GM18858 (cell line): ENCODE measurements at regions not wholly inside any gene's neighbourhood (a gene's known extent, or its start where the extent isn't known, plus 50 kb on each side); places are given as distances from the start of the nearest gene placed in this dataset.
"Not testable (repeated sequence)": the region's sequence is repeated elsewhere in the genome, so short reads cannot be mapped to it uniquely, and the experiment has no call there.

Experiments used
- ATAC-seq: cut with Tn5 transposase; IDR thresholded peaks from one replicate; pipeline ENCODE4 v1.9.1; 2021; ENCODE audit not compliant: unreplicated experiment

- ATAC-seq = no peak
These were observed 470.8 kb downstream of the NKX6-1 start for GRCh38 chr4:84028340-84028739.

DNA sequence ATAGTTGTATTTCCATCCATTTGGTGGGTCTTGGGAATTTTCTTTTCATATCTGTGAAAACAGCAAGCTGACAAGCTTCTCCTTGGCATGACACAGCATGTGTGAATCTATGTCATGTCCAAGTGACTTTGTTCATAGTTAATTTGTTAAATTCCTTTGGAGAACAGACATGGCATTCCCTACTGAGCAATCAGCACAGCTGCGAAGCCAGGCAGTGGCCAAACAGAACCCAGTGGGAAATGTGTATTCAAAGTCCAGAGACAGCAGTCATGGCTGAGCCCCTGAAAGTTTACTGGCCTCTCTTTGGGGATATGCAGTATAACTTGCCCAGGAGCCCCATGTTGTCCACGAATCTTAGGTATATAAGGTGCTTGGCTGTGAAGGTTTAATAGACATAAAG is 474.7 kb downstream of the NKX6-1 start:
- ATAC-seq = no peak

- no peak for ATAC-seq
These were observed 476.5 kb downstream of the NKX6-1 start for GRCh38 chr4:84022564-84022963.

- no peak for ATAC-seq
These were observed 479.5 kb downstream of the NKX6-1 start for GRCh38 chr4:84019626-84020025.

DNA sequence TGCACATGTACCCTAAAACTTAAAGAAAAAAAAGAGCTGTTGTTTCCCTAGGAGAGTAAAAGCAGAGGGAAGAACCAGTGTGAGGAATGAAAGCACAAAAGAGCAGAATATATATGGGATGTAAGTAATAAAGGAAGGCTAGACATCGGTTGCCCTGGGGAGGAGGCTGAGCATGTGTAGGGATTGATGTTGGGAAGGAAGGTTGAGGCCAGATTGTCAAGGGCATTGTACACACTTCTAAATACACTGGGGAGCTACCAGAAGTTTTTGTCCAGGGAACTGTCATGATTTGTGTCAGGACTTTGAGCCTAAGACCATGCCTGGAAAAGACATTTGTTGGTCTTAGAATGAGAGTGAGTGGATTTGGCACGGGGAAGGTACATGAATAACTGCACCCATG is 467.1 kb downstream of the GPAT3 start:
- ATAC-seq = no peak

DNA sequence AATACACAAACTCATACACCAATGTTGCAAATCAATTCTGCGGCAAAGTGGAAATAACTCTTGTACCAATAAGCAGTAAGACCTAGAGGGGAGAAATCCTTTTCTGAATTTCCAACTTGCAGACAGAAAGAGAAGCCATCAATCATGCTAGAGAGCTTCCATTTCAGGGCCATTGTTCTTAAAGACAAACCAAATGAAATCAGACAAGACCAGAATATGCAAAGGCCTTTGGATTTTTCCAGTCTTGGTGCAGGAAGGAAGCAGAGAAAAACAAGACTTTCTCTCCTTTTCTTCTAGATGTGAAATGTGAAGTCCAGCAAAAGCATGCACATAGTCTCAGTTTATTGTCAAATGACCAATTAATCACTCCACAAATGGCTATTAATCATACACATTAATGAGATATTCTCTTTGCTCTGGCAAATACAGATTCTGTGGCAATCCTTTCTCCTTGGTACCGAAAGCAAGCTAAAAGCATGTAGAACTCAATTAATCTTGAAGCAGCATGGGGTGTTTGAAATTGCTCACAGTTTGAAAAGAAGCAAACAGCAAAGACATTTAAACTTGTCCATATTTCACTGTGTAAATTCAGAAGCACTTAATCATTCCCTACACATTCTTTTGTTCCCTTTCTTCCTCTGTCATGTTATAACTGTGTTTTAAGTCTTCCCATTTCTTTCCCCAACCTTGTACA is 466.1 kb downstream of the GPAT3 start:
- no peak for ATAC-seq

DNA sequence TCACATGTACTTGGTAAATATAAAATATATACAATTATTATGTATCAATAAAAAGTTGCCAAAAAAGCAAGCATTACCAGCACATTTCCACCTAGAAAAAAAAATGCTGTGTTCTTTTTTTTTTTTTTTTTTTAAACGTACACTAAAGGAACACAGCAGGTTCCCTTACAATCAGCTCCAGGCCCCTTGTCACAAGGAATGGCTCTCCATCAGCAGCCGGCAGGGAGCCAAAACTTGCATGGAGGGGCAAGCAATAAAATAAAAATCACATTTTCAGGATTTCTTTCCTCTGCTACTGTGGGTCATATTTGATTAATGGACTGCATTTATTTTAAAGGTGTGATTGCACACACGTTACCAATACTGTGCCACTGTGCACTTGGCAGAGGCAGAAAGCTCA is 460.3 kb downstream of the GPAT3 start:
- no peak for ATAC-seq

- no peak for ATAC-seq
These were observed 457.9 kb downstream of the GPAT3 start for GRCh38 chr4:83993774-83994173.

DNA sequence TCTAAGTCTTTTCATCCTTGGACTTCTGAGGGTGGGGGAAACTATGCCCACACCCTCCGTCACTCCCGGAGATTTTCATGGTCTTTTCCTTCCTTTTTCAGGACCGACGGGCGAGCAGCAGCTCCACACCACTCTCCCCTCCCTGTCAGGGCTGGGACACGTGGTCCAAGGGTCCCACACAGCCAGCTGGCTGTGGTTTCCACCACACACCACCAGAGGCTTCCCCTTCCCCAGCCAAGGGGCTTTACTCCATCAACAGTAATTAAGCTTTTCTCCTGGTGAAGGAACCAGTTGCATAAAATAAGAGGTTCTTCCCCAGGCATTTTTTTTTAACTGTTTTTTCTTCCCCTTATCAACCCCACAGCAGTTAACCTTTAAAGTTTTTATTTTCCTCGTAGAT is 453.9 kb downstream of the GPAT3 start:
- ATAC-seq = no peak

- no peak for ATAC-seq
These were observed 445.2 kb downstream of the GPAT3 start for GRCh38 chr4:83981156-83981555.

DNA sequence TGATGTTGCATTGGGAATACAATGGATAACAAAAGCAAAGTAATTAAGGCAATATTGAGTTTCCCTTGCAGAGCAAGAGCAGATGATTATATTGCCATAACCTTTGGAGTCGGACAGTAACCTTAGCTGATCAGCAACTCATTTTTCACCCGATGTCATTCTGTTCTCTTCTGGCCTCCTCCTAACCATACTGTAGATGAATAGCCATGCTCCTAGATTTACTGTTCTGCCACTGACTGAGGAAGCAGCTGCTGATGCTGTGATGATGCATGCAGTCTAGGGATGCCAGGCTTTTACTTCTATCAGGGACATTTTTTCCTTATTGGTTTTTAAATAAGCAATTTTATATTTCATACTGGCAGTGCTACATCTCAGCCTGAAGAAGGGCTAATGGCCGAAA is 443.9 kb downstream of the GPAT3 start:
- no peak for ATAC-seq

GRCh38 chr4:83974111-83974780 is 438.3 kb downstream of the GPAT3 start:
- ATAC-seq = no peak

GRCh38 chr4:83964996-83965541 is 429.2 kb downstream of the GPAT3 start:
- no peak for ATAC-seq

DNA sequence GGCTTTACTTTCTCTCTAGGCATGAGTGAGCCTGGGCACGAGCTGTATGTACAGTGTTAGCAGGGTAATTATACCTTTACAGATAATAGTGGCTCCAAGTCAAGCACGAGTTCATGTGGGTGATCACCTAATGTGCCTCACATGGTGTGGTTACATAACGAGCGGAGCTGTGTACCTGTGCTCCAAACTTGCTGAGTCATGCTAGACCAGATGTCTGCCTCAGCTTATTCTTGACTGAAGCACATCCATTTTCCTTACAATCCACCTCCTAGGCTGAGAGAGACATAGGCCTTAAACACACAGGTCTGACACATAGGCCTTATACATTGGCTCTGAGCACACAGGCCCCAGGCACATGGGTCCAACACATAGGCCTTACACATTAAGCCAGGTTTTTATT is 426.6 kb downstream of the GPAT3 start:
- no peak for ATAC-seq

DNA sequence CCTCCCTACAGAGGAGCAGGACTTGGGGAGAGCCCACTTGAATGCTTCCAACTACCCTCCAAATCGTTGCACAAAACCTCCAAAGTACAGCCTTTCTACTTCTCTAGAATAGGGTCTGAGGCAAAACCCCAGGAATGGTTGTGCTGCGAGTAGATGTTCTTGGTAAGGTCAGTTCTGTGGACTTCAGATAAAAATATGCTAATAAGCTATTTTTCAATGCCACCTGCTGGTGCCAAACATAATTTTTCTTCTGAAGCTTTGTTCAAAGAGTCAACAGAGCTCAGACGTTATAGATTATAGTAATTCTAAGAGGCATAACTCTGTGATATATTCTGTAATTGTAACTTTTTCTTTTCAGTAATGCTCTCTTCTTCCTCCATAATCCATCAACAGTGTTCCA is 425.7 kb downstream of the GPAT3 start:
- no peak for ATAC-seq

- ATAC-seq = no peak
These were observed 423.3 kb downstream of the GPAT3 start for GRCh38 chr4:83959160-83959559.

DNA sequence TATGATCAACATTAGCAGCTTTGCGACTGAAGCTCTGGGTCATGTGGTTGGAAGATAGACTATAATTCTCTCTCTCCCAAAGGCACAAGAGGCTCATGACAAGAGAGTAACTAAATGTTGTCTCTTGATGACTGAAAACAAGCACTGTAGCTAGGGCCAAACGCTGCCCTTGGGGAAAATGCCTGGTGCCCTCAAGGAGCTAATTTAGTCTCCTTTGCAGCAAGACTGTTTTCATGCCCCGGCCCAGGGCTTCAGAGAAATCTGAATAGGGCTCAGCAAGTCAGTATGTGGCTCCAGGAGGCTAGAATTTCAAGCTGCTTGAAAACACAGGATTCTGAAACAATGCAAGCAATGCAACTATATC is 411.9 kb downstream of the GPAT3 start:
- ATAC-seq = no peak

DNA sequence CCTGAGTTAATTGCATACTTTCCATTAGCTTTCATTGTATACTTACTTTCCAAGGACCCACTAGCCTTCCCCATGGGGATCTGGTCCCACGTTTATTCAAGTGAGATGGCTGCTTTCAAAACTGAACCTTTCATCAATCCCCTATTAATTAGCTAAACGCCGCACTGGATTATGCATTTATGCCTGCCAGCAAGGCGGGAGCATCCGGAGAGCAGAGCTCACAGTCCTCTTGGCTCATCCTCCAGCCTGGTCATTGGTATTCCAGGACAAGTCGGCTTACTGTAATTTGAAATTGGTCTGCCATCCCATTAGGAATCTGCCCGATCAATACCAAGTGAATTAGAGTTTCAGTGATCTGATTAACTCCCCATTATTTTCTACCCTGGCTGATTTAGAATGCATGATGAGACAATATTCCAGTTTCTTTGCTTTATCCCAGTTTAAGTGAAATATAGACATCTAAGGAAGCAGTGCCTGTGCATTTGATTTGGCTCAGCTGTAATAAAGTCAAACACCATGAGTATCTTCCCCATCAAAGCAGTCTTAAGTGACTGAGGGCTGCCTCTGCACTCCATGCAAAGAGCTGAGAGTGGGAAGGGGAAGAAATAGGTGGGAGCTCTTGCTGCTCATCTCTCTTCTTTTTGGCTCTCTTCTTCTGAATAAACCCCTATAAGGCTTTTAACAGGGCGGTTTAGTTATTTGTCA is 411.4 kb downstream of the GPAT3 start:
- ATAC-seq = no peak

DNA sequence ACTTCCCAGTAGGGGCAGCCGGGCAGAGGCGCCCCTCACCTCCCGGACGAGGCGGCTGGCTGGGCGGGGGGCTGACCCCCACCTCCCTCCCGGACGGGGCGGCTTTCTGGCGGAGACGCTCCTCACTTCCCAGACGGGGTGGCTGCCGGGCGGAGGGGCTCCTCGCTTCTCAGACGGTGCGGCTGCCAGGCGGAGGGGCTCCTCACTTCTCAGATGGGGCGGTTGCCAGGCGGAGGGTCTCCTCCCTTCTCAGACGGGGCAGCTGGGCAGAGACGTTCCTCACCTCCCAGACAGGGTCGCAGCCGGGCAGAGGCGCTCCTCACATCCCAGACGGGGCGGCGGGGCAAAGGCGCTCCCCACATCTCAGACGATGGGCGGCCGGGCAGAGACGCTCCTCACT is 407.8 kb downstream of the GPAT3 start:
- ATAC-seq = not testable (repeated sequence)

DNA sequence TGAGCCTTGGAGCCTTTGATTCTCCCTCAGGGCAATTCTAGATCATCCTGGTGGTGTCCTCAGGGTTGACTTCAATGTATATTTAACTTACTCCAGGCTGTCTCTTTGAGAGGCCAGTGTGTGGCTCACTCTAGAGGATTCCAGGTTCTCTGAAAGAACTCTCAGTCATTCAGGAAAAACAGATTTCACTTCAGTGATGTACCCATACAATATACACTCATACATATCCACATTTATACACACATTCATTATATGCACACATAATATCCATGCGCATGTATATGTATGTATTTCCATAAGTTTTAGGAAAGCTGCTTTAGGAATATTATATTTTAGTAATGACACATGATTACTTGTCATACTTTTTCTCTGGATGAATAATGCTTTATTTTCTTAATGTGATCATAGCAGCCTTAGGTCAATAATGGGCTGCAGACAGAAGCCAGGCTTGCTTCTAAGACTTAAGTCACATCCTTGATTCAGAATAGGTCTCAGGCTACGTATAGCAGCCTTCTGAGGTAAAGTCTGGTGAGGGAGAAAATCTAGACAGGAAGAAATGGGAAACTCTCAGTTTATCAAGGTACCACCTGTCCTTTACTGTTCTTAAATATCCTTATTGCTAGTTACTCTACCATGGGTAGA is 397.0 kb downstream of the GPAT3 start:
- ATAC-seq = no peak

- ATAC-seq = no peak
These were observed 395.9 kb downstream of the GPAT3 start for GRCh38 chr4:83931659-83932438.
